ENCODE measurements at regions not wholly inside any gene's neighbourhood (a gene's known extent, or its start where the extent isn't known, plus 50 kb on each side); places are given as distances from the start of the nearest gene placed in this dataset.

DNA sequence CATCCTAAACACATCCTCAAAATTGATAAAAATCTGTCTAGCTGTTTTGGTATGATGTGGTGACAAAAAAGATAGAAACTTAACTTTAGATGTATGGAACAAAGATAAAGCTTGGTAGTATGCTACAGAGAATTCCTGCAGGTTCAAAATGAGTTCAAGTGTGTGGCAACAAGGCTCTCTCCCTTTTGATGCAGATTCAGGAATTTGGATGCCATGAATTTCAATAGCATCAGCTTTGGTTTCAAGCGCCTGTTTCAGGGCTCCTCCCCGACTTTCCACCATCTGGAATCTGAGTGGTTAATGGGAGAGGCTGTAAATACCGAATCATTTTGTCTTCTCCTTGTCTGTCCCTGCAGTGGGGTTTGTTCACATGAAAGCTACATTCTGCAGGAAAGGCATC, 180.6 kb downstream of the MTX2 start:
- Histone ChIP-seq H2AFZ (no peak overlapping the region), H4K20me1 (ENCODE audit: insufficient read depth) (no peaks in the 10 kb centered on the region), H3K4me3 (no peak overlapping the region), H3K79me2 (ENCODE audit: low read depth) (no peaks in the 10 kb centered on the region), H3F3A (ENCODE audit: insufficient read depth, low read depth) (no peaks in the 10 kb centered on the region), H3K9me2 (ENCODE audit: insufficient read depth) (no peaks in the 10 kb centered on the region), H3K36me3 (ENCODE audit: low read depth) (no peaks in the 10 kb centered on the region), H3K4me2 (no peak overlapping the region), H3K4me1 (replicated peaks; ENCODE audit: insufficient read depth) (no peaks in the 10 kb centered on the region), H3K27ac (no peak overlapping the region), H3K27me3 (ENCODE audit: insufficient read depth, low read depth) (no peaks in the 10 kb centered on the region), H3K9me3 (ENCODE audit: insufficient read depth, low read depth) (no peaks in the 10 kb centered on the region)
- ChIA-PET CTCF (no interaction called here), POLR2A (ENCODE audit: unreplicated experiment) (no interaction called here)
- DNase-seq, result no peak
- BruUV-seq (replicated peaks), result no TSS peak
- no peak for TF ChIP-seq EZH2 (IDR thresholded peaks at IDR 0.05; ENCODE audit: low read depth)
- intact Hi-C loops (cut with micrococcal nuclease; ENCODE audit: unreplicated experiment), result no loop called here

DNA sequence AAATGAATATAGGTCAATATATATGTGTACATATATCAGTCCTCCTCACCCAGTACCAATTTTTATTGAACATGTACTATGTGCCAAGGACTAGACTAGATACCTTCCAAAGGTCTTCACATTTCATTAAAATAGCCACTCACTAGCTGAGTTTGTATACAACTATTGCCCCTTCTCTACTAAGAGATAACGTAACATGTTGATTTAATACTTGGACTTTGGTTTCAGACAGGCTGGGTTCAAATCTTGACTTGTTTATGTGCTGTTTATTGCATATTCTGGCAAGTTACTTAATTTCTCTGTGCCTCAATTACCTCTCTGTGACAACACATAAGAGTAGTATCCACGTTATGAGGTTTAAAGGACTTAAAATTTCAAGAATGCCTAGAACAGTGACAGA, 184.5 kb downstream of the MTX2 start:
- intact Hi-C loops (cut with micrococcal nuclease; ENCODE audit: unreplicated experiment), result loop anchor here (2.0 kb wide), 1 partner anchor 327 kb away; no protein-coding TSS in a partner anchor
- POLR2A ChIA-PET (ENCODE audit: unreplicated experiment), result no interaction called here
- no peak for DNase-seq

DNA sequence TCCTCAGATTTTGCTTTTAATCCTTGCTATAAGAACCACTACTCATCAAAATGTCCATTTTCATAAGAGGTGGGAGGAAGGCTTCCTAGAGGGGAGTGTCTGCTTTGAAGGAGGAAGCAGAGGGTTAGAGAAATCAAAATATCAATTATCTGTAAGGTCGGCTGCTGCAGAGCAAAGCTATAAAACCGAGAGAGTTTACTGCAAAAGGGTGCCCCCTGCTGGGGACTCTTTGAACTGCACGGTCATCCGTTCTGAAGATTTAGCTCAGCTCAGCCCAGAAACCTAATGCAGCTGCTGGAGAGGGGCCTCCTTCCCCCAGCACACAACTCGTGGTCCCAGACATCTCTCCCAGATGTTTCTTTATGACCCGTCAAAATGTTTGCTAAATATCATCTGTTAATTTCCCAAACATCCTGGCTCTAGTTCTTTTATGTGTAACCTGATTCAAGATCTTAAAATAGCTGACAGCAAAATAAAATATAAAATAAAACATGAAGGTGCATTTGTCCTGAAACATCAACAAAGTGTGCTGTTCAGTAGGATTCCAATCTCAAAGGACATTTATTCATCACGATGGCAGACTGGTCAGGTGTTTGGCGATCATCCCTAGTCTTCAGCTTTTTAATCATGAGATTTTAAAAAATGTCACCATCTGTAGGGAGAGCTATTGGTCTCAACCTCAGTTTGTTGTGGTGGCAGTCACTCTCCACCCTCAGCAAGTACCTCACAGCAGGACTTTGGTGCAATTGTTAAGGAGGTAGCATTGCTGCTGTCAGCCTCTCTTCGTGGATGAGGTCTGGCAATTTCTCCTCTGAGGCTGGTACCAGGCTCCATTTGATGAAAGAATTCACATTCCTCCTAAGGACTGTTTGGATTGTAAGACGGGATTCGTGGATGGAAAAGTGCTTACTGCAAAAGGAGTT, 185.9 kb downstream of the MTX2 start:
- Histone ChIP-seq H3K4me1 (replicated peaks; ENCODE audit: insufficient read depth) (no peaks in the 10 kb centered on the region), H3K4me2 (no peak overlapping the region), H3K27ac (no peak overlapping the region), H3K9me2 (ENCODE audit: insufficient read depth) (no peaks in the 10 kb centered on the region), H3K79me2 (ENCODE audit: low read depth) (no peaks in the 10 kb centered on the region), H3K36me3 (ENCODE audit: low read depth) (no peaks in the 10 kb centered on the region), H2AFZ (no peak overlapping the region), H3K9me3 (ENCODE audit: insufficient read depth, low read depth) (no peaks in the 10 kb centered on the region), H3K27me3 (ENCODE audit: insufficient read depth, low read depth) (no peaks in the 10 kb centered on the region), H3F3A (ENCODE audit: insufficient read depth, low read depth) (no peaks in the 10 kb centered on the region), H3K4me3 (no peak overlapping the region), H4K20me1 (ENCODE audit: insufficient read depth) (no peaks in the 10 kb centered on the region)
- POLR2A ChIA-PET (ENCODE audit: unreplicated experiment), result interaction anchor here (0.5 kb wide), 1 partner anchor 1934 kb away, joined by 3 read pairs; no protein-coding TSS in a partner anchor
- BruUV-seq (replicated peaks), result no TSS peak
- peak; percentile 44 to 80 for DNase-seq
- TF ChIP-seq EZH2 (IDR thresholded peaks at IDR 0.05; ENCODE audit: low read depth), result no peak
- TF ChIP-seq, protein P1, sequence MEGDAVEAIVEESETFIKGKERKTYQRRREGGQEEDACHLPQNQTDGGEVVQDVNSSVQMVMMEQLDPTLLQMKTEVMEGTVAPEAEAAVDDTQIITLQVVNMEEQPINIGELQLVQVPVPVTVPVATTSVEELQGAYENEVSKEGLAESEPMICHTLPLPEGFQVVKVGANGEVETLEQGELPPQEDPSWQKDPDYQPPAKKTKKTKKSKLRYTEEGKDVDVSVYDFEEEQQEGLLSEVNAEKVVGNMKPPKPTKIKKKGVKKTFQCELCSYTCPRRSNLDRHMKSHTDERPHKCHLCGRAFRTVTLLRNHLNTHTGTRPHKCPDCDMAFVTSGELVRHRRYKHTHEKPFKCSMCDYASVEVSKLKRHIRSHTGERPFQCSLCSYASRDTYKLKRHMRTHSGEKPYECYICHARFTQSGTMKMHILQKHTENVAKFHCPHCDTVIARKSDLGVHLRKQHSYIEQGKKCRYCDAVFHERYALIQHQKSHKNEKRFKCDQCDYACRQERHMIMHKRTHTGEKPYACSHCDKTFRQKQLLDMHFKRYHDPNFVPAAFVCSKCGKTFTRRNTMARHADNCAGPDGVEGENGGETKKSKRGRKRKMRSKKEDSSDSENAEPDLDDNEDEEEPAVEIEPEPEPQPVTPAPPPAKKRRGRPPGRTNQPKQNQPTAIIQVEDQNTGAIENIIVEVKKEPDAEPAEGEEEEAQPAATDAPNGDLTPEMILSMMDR (conservative IDR thresholded peaks at IDR 0.05), result peak; percentile 100
- CTCF ChIA-PET, result interaction anchor here (0.5 to 1.5 kb wide), 31 partner anchors 8 to 1087 kb away, joined by 3 to 25 read pairs (median 4); partner anchors contain the start of gene MTX2
- intact Hi-C loops (cut with micrococcal nuclease; ENCODE audit: unreplicated experiment), result loop anchor here (1.0 to 5.0 kb wide), 5 partner anchors 99 to 328 kb away; no protein-coding TSS in a partner anchor

More for the DNA sequence above, 184.5 kb downstream of the MTX2 start:
- Histone ChIP-seq H3F3A (ENCODE audit: insufficient read depth, low read depth) (no peaks in the 10 kb centered on the region), H3K27me3 (ENCODE audit: insufficient read depth, low read depth) (no peaks in the 10 kb centered on the region), H3K4me3 (no peak overlapping the region), H4K20me1 (ENCODE audit: insufficient read depth) (no peaks in the 10 kb centered on the region), H3K4me2 (no peak overlapping the region), H3K36me3 (ENCODE audit: low read depth) (no peaks in the 10 kb centered on the region), H3K4me1 (replicated peaks; ENCODE audit: insufficient read depth) (no peaks in the 10 kb centered on the region), H3K79me2 (ENCODE audit: low read depth) (no peaks in the 10 kb centered on the region), H3K27ac (no peak overlapping the region), H3K9me2 (ENCODE audit: insufficient read depth) (no peaks in the 10 kb centered on the region), H3K9me3 (ENCODE audit: insufficient read depth, low read depth) (no peaks in the 10 kb centered on the region), H2AFZ (no peak overlapping the region)
- TF ChIP-seq, protein P1 (conservative IDR thresholded peaks at IDR 0.05), result no peak
- TF ChIP-seq EZH2 (IDR thresholded peaks at IDR 0.05; ENCODE audit: low read depth), result no peak
- BruUV-seq (replicated peaks), result no TSS peak
- CTCF ChIA-PET, result no interaction called here

Measured in PC-9 (cell line).